Limb (tissue), 2 donors: ENCODE measurements at regions not wholly inside any gene's neighbourhood (a gene's known extent, or its start where the extent isn't known, plus 50 kb on each side); places are given as distances from the start of the nearest gene placed in this dataset.
"Not testable (repeated sequence)": the region's sequence is repeated elsewhere in the genome, so short reads cannot be mapped to it uniquely, and the experiment has no call there.

Experiments
- DNase-seq, 2 donors: peaks; one replicate each; pipeline ENCODE4 v3.0.0-alpha.2; 2016; ENCODE audit errors: extremely low spot score in 2 of 2

- DNase-seq: no peak
Measured at GRCh38 chr5:96528826-96529474, 95.9 kb upstream of the PCSK1 start.

GRCh38 chr5:96529559-96529958 is 96.5 kb upstream of the PCSK1 start:
- DNase-seq: no peak

- DNase-seq: no peak
Measured at GRCh38 chr5:96530901-96531300, 97.9 kb upstream of the PCSK1 start.

GRCh38 chr5:96533371-96533770 is 100.3 kb upstream of the PCSK1 start:
- DNase-seq: no peak

- no peak for DNase-seq
Measured at GRCh38 chr5:96537386-96537785, 104.3 kb upstream of the PCSK1 start.

- DNase-seq: no peak
Measured at GRCh38 chr5:96538808-96539250, 105.8 kb upstream of the PCSK1 start.

- no peak for DNase-seq
Measured at GRCh38 chr5:96546120-96546519, 113.1 kb upstream of the PCSK1 start.

GRCh38 chr5:96547486-96547885 is 114.4 kb upstream of the PCSK1 start:
- no peak for DNase-seq

GRCh38 chr5:96548905-96549304 is 113.3 kb upstream of the CAST start:
- DNase-seq: no peak

- not testable (repeated sequence) for DNase-seq
Measured at GRCh38 chr5:96560857-96561256, 101.3 kb upstream of the CAST start.

GRCh38 chr5:96562614-96563013 is 99.6 kb upstream of the CAST start:
- DNase-seq: no peak

GRCh38 chr5:96563816-96564215 is 98.4 kb upstream of the CAST start:
- no peak for DNase-seq

GRCh38 chr5:96565582-96566265 is 96.5 kb upstream of the CAST start:
- DNase-seq: no peak

GRCh38 chr5:96566833-96567587 is 95.2 kb upstream of the CAST start:
- DNase-seq: no peak

GRCh38 chr5:96569332-96569731 is 92.8 kb upstream of the CAST start:
- DNase-seq: no peak

GRCh38 chr5:96569770-96570169 is 92.4 kb upstream of the CAST start:
- DNase-seq: no peak

GRCh38 chr5:96572864-96573512 is 89.2 kb upstream of the CAST start:
- DNase-seq: no peak

GRCh38 chr5:96573513-96573894 is 88.7 kb upstream of the CAST start:
- no peak for DNase-seq

- no peak for DNase-seq
Measured at GRCh38 chr5:96576876-96577275, 85.3 kb upstream of the CAST start.

GRCh38 chr5:96577909-96578308 is 84.3 kb upstream of the CAST start:
- no peak for DNase-seq

- DNase-seq: no peak
Measured at GRCh38 chr5:96579711-96580110, 82.5 kb upstream of the CAST start.

GRCh38 chr5:96582343-96582742 is 79.8 kb upstream of the CAST start:
- DNase-seq: peak in 1 of 2 donors; percentile 44
